T-helper 2 cell treated with Interferon-gamma antibody and Interleukin-4, amounts not matched to agents 100 ng/mL and 5 ng/mL, for 36 hours (primary cell): ENCODE measurements at regions not wholly inside any gene's neighbourhood (a gene's known extent, or its start where the extent isn't known, plus 50 kb on each side); places are given as distances from the start of the nearest gene placed in this dataset.
"Not testable (repeated sequence)": the region's sequence is repeated elsewhere in the genome, so short reads cannot be mapped to it uniquely, and the experiment has no call there.

Experiments
- intact Hi-C: fragments of 100-400 bp; cut with micrococcal nuclease; formaldehyde crosslinking; loops from one replicate; pipeline ENCODE4 v1.15.1; 2023

DNA sequence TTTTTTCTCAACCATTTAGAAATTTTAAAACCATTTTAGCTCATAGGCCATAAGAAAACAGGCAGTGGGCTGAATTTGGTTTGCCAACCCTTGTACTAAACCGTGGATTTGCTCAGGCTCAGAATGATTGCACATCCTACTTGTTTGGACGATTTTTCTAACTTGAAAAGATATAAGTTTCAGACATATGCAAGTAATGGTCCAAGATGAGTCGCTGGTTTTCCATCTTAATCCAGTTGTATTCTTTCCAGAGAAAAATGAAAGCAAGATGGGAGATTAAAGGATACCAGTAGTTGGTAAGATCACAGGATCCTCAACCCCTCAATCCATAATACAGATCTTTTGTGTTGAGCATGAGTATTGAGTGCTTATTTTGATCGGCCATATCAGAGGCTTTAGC lies 250.9 kb downstream of the TINAG start:
- intact Hi-C loops = no loop called here

DNA sequence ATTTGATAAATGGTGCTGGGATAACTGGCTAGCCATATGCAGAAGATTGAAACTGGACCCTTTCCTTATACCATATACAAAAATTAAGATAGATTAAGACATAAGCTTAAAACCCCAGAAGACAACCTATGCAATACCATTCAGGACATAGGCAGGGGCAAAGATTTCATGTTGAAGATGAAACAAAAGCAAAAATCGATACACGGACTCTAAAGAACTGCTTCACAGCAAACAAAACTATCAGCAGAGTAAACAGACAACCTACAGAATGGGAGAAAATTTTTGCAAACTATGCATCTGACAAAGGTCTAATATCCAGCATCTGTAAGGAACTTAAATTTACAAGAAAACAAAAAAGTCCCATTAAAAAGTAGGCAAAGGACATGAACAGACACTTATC lies 255.9 kb downstream of the TINAG start:
- intact Hi-C loops = not testable (repeated sequence)

DNA sequence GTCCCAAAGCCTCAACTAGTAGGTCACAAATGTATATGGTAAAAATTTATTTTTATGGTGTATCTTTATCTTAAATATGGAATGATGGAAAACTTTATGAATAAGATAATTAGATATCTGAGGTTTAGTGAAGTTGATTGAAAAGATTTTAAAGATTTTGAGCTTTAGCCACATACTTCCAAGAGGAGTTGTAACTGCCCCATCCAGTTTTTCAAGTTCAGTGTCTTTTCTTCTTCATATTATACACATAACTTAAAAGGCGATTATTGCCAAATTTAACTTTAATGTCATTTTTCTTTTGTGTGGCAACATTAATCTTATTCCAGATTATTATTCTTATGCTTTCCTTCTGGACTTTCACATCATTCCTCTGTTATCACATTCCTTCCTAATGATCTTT lies 266.4 kb downstream of the TINAG start:
- intact Hi-C loops = no loop called here

DNA sequence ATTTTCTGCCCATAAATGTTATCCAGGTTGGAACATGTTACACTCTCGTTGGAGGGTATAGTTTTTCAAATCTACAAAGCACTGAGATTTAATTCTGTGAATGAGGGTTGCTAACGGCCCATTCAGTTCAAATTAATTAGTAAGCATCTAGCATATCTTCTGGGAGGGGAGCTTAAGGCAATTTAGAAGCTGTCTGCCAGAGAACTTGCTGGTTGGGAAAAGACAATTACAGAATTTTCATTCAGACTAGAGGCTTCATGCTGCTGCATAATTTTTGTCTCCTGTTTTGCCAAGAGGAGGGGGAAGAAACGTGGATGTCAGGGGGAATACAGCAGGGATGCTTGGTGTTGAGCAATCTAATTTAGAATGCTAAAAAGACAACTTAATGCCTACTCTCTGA lies 268.3 kb upstream of the FAM83B start:
- intact Hi-C loops = no loop called here

DNA sequence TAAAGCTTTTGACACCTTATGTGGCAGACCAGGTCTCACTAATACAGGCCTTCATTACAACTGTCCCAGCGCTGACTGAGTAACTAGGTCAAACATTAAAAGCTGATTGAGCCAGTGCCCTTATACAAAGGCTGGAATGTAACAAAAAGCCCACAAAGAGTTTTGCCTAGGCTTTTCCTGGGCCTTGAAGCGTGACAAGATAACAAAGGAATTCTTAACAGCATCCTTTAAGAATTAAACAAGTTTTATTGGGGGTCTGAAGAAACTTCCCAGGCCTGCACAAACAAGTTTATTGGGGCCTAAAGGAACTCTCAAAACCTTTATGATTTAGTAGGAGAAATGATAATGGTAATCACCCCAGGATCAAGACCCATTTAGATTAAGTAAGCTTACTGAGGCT lies 267.6 kb upstream of the FAM83B start:
- intact Hi-C loops = no loop called here

DNA sequence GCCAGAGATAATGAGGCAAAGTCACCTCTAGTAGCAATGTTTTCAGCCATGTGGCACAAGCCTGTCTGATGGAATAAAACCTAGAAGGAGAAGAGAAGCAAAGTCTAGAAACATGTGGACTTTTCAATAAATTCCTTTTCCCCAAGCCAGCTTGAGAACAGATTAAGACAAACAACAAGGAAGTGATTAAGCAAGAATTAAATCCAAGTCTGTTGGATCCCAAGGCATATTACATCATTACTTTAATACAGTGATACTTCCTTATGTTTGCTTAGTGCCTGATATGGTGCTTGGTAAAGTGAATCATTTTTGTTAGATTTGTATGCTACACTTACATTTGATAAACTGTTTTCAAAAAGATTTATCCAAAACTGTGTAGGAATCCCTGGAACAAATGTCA lies 260.3 kb upstream of the FAM83B start:
- intact Hi-C loops = no loop called here

DNA sequence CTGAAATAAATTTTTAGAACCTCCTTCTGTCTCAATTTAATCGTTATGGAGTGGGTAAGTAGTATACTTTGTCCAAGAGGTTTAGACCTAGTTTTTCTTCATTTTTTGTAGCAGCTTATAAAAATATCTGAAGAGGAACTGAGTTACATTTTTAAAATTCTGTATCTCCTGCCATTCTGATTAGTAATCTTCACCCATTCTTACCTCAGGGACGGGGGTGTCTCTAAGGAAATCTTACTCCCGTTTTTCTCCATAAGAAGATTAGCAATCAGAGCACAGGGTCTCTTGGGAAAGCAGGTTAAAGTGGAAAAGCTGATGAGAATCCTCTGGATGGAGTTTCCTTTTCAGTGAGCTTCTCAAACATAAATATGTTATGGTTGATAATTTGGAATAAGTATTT lies 259.3 kb upstream of the FAM83B start:
- intact Hi-C loops = no loop called here

DNA sequence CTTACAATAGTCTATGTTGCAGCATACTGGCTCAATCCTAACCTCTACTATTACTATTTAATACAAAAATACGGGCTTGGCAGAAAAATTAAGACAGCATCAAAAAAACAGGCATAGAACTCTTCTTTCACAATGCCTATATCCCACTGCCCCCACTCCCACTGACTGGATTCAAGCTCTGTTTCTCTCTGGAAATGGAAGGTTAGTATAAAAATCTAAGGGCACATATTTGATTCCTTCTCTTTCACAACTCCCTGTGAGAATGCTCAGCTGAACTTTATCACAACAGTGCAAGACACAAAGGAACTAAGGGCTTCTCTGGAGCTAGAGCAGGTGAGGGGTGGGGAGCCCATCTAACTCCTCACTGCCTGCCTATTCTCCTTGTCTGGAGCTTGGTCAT lies 258.4 kb upstream of the FAM83B start:
- intact Hi-C loops = no loop called here

DNA sequence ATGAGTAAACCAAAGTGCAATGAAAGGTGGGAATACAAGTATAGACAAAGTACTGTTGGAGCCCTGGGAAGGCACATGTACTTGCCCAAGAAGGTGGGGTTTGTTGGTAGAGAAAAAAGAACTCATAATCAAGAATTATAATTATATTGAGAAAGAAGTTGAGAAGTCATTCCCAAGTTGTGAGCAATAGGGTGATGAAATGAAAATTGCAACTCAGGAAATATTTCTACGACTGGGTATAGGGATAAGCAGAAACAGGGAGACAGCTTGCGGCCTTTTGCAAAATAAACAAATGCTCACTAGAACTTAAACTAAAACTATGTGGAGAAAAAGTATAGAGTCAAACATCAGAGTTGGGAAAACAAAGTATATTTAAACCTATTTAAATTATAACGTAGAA lies 250.7 kb upstream of the FAM83B start:
- intact Hi-C loops = no loop called here

DNA sequence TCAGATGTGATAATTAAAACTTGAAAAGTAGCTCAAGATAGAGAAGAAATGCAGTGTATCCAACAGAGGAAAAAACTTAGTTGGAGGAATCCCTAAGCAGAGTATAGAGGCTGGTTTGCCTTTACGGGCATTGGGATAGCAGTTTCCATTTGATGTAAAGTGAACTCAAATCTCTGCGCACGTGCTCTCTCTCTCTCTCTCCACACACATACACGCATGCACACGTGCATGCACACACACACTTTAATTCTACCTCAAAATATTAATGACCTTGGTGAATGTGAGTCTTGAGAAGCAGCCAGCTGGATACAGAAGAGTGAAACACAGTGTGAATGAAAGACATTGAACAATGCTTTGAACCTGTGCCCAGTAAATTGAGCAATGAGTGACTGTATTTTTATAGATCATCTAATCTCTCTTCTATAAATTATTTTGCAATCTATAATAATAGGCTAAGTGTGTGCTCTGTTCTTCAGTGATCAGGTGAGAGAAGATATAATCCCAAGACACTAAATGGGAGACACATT lies 247.7 kb upstream of the FAM83B start:
- intact Hi-C loops = no loop called here

DNA sequence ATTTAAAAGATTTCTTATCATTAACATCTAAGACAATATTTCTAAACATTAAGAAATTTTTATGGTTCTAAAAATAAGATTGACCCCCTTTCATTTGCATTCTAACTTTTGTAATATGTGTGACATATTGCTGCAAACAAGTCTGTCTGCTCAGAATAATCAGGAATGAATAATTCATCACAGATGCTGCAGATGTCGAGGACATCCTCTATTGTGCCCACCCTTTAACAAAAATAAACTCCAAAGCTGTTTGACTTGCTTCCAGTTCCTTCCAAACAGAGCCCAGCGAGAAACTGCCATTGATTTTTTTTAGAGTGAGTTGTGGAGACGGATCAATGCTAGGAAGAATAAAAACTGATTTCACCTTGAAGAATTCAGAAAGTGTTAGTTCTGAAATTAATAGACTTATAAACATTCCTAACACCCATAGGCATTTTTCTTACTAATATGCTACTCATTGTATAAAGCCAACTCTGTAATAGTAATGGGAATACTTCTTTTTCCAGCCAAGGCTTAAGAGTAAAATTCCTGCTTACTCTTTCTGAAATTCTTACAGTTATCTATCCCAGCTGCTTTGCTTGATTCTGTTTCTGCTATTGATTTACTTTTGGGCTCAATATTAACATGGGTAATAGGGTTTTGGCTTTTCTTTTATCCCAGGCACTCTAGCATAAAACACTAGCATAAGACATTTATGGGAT lies 244.8 kb upstream of the FAM83B start:
- intact Hi-C loops = no loop called here

DNA sequence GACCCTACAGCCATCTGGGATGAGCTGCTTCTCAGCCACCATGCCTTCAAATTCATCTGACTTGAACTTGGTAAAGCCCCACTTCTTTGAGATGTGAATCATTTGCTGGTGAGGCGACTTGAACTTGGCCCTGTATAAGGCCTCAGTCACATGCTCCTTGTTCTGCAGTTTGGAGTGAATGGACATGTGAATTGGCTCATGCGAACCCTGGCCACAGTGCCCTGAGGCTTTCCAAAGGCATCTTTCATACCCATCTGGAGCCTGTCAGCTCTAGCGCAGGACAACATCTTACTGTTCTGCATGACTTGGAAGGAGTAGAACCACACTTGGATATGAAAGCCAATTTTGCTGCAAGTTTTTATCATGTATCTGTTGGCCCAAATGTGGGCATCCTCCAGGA lies 244.0 kb upstream of the FAM83B start:
- intact Hi-C loops = no loop called here

DNA sequence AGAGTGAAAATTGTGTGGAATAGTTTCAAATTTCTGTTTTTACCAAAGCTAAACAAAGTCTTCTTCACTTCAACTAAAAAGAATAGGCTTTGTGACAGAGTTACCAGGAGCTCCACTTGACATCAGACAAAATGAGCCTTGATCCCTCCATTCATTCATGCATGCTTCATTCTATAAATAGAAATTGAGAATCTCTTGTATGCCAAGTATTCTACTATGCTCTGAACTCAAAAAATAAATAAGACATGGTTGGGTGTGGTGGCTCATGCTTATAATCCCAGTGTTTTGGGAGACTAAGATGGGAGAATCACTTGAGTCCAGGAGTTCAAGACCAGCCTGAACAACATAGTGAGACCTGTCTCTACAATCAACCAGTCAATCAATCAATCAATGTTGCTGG lies 236.6 kb upstream of the FAM83B start:
- intact Hi-C loops = no loop called here

DNA sequence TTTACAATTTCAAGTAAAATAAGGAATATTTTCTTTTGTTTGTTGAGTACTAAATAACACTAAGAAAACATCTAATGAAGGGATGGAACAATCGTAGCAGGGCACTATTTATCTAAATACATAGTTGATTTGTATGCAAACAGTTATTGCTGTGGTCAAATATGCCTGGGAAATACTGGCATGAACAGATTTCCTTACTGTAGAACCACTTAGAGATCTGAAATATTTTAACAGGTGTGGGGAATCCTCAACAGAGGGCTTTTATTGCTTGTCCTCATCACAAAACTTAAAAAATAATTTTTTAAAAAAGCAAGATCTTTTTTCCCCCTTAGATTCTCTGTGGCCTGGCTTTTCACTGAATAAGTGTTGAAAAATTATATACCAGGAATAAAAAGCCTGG lies 233.0 kb upstream of the FAM83B start:
- intact Hi-C loops = no loop called here

DNA sequence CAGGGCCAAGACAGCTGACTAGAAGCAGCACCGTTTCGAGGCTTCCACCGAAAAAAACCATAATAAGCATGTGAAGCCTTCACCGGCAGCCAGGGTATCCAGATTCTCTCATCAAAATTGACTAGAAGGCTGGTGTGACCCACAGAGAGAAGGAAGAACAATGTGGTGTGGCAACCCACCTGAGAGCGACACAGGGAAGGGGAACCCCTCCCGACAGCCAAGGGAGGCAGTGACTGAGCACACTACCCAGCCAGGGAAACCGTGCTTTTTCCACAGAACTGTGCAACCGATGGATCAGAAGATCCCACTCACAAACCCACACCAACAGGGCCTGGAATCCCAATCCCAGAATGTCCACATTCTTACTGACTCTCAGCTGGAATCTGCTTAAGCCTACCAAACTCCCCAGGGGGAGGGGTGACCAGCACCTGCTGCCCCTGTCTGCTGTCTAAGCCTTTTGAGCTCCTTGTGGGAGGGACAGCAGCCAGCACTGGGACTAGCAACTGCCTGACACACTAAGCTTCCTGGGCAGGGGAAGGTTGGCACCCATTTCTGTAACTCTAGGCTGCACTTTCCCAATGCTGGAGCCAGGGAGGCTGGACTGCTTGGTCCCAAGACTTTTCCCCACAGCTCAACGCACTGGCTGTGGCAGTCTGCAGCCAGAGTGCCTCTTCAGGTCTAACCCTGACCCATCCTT lies 231.9 kb upstream of the FAM83B start:
- intact Hi-C loops = no loop called here

DNA sequence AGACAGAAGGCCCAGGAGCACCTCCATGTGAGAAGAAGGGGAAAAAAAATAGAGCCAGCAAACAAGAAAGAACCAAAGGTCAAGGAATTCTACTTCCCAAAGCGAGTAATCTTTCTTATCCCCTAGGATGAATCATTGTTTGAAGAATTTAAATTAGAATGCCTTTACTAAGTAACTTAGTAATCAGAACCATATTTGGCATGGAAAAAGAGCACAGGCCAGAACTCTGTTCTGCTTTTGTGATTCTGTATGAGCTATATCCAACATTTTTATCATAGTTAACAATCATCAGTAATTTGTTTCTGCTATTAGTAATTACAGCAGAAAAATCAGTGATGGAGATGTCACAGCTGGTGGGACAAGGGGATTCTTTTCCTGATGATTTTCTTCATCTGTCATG lies 228.8 kb upstream of the FAM83B start:
- intact Hi-C loops = no loop called here

DNA sequence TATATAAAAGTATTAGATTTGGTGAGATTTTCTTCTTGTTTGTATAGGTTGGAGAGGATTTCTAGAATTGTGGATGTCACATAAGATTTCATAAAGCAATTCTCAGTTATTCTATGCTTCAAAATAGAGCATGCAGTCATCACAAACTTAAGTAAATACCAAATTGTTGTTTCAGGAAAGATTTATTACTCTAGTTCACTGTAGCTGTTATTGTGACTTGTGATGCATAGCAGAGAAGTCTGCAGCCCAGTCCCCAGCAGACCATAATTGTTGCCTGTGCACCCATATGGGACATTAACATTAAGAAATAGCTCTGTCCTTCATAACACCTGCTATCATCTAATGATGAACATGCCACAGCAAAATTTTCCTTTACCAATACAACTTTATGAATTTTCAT lies 228.0 kb upstream of the FAM83B start:
- intact Hi-C loops = no loop called here

DNA sequence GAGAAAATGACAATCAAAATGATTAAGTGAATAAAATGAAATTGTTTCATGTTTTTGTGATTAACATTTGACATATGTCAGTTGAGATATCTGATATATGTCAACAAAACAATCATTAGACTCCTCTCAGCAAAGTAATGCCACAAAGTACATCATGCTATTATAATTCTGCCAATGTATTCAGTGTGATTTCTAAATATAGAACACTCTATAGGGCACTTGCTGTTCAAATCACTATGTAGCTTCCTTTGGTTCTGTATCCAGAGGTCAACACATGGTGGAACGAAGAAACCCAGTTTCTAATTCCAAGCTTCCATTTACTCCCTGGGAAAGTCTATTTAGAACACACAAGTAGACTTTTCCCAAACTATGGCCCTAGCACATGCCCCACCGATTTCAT lies 227.5 kb upstream of the FAM83B start:
- intact Hi-C loops = no loop called here

DNA sequence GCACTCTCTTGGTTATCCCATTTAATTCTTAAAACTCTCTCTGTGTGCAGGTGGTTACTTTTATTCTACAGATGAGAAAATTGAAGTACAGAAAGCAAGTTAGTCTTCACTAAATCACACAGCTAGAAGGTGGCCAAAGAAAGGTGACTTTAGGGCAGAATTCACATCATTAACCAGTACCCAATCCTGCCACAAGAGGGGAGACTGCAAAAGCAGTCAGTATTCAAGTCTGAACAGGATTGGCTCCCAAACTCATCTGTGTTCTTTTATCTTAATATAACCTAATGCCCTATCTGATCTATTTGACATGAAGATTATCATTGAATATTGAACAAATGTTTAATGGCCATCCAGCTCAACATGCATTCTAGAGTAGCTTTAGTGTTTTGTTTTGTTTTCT lies 225.3 kb upstream of the FAM83B start:
- intact Hi-C loops = no loop called here

DNA sequence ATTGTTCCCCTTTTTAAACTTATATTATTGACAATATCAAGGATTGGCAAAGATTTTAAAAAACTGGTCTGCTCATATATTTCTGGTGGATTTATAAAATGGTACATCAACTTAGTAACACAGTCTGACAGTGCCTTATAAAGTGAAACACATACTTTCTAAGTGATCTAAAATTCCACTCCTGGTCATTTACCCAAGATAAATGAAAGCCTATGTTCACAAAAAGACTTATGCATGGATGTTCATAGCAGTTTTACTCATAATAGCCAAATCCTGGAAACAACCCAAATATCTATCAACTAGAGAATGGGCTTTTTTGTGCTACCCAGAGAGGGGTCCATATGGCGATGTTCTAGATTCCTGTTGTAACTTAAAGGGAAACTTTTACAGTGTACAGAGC lies 222.4 kb upstream of the FAM83B start:
- intact Hi-C loops = no loop called here

DNA sequence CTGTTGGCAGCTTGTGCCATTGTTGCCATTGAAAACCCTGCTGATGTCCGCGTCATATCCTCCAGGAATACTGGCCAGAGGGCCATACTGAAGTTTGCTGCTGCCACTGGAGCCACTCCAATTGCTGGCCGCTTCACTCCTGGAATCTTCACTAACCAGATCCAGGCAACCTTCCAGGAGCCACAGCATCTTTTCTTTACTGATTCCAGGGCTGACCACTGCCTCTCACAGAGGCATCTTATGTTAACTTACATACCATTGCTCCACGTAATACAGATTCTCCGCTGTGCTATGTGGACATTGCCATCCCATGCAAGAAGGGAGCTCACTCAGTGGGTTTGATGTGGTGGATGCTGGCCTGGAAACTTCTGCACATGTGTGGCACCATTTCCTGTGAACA lies 221.8 kb upstream of the FAM83B start:
- intact Hi-C loops = no loop called here

DNA sequence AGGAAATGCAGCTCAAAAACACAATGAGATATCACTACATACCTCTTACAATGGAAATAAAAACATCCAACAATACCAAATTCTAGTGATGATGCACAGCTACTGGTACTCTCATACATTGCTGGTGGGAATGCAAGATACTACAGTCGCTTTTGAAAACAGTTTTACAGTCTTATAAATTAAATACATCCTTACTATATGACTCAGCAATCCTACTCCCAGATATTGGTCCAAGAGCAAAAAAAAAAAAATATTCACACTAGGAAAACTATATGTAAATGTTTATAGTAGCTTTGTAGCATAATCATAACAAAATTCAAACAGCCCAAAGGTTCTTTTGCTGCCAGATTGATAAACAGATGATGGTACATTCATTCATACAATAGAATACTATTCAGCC lies 217.4 kb upstream of the FAM83B start:
- intact Hi-C loops = no loop called here

DNA sequence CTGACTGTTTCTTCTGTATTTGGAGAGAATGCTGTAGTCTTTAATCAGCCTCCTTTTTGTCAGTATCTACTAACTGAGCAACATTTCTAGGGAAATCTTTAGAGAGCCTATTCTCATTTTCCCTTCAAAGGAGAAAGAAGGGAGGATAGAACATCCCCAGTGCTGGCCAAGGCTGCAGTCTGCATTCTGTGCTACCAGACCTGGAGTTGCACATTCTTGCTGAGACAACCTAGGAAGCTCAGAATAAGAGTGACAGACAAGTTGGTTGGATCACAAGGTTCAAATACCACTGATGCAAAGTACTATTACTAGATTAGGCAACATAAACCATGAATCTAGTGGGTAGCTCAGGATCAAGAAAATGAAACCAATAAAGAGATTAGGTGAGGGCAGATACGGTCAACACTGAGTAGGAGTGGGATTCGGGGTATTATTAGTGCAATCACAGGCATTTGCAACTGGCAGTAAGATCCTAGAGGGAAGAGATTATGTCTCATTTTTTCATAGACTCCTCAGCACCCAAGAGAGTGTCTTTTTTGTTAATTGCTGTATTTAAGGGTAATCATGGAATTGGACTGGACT lies 213.5 kb upstream of the FAM83B start:
- intact Hi-C loops = no loop called here
